A549 (cell line): ENCODE measurements at regions not wholly inside any gene's neighbourhood (a gene's known extent, or its start where the extent isn't known, plus 50 kb on each side); places are given as distances from the start of the nearest gene placed in this dataset.

Experiments
- CBX2 ChIP-seq: fragments of 200-600 bp; sonication (generic); IDR thresholded peaks from 2 replicates; pipeline ENCODE4 v1.6.1; 2016; ENCODE audit warnings: low read depth, mild to moderate bottlenecking, borderline replicate concordance
- CHD2 ChIP-seq: fragments of 150-350 bp; IDR thresholded peaks from 2 replicates; pipeline ENCODE4 v1.6.1; 2014; ENCODE audit warnings: low read length; ENCODE audit not compliant: partially characterized antibody
- EP300 ChIP-seq, 2 experiments: fragments of >200 bp; sonication (Bioruptor Twin); formaldehyde crosslinking; IDR thresholded peaks; 2 replicates in 1 of 2; 3 replicates in 1 of 2; pipeline ENCODE4 v1.6.1; 2016 to 2017
- JUN ChIP-seq, 2 experiments: fragments of >200 bp; sonication (Bioruptor Twin); formaldehyde crosslinking; IDR thresholded peaks; 2 replicates in 1 of 2; 3 replicates in 1 of 2; pipeline ENCODE4 v1.6.1; 2016 to 2017
- NR3C1 ChIP-seq: fragments of >200 bp; sonication (Bioruptor Twin); formaldehyde crosslinking; IDR thresholded peaks from 3 replicates; pipeline ENCODE4 v1.6.1; 2017
- RAD21 ChIP-seq, 2 experiments: fragments of >200 bp in 1 of 2; sonication (Bioruptor Twin) in 1 of 2; formaldehyde crosslinking in 1 of 2; IDR thresholded peaks in 1 of 2; conservative IDR thresholded peaks in 1 of 2; 2 replicates in 1 of 2; 3 replicates in 1 of 2; pipeline ENCODE4 v1.6.1; 2012 to 2018; ENCODE audit warnings: inconsistent platforms in 1 of 2
- SMC3 ChIP-seq: fragments of >200 bp; sonication (Bioruptor Twin); formaldehyde crosslinking; IDR thresholded peaks from 3 replicates; pipeline ENCODE4 v1.6.1; 2018; ENCODE audit warnings: inconsistent platforms
- TF ChIP-seq, protein P1 (sequence below): fragments of >200 bp; sonication (Bioruptor Twin); formaldehyde crosslinking; IDR thresholded peaks from 3 replicates; pipeline ENCODE4 v1.5.1; 2016
- TF ChIP-seq, protein P2 (sequence below): fragments of 150-350 bp; IDR thresholded peaks from 2 replicates; pipeline ENCODE4 v1.6.1; 2014; ENCODE audit warnings: low read depth, mild to moderate bottlenecking, low read length

DNA sequence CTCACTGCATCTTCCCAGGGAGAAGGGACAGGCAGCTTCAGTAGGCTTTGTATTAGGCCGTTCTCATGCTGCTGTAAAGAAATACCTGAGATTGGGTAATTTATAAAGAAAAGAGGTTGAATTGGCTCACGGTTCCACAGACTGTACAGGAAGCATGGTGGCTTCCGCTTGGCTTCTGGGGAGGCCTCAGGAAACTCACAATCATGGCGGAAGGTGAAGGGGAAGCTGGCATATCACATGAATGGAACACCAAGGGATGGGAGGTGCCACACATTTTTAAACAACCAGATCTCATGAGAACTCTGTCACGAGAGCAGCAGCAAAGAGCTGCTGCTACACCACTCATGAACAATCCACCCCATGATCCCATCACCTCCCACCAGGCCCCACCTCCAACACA, 182.2 kb upstream of the SFSWAP start:
- TF ChIP-seq CHD2 (no peak), JUN (IDR thresholded peaks at IDR 0.05) (no peak), NR3C1 (no peak), RAD21 (conservative IDR thresholded peaks at IDR 0.05 in 1 of 2, IDR thresholded peaks at IDR 0.05 in 1 of 2) (no peak), SMC3 (no peak), EP300 (IDR thresholded peaks at IDR 0.05) (no peak), CBX2 (no peak)
- TF ChIP-seq, protein P1, sequence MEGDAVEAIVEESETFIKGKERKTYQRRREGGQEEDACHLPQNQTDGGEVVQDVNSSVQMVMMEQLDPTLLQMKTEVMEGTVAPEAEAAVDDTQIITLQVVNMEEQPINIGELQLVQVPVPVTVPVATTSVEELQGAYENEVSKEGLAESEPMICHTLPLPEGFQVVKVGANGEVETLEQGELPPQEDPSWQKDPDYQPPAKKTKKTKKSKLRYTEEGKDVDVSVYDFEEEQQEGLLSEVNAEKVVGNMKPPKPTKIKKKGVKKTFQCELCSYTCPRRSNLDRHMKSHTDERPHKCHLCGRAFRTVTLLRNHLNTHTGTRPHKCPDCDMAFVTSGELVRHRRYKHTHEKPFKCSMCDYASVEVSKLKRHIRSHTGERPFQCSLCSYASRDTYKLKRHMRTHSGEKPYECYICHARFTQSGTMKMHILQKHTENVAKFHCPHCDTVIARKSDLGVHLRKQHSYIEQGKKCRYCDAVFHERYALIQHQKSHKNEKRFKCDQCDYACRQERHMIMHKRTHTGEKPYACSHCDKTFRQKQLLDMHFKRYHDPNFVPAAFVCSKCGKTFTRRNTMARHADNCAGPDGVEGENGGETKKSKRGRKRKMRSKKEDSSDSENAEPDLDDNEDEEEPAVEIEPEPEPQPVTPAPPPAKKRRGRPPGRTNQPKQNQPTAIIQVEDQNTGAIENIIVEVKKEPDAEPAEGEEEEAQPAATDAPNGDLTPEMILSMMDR, result no peak
- TF ChIP-seq, protein P2, sequence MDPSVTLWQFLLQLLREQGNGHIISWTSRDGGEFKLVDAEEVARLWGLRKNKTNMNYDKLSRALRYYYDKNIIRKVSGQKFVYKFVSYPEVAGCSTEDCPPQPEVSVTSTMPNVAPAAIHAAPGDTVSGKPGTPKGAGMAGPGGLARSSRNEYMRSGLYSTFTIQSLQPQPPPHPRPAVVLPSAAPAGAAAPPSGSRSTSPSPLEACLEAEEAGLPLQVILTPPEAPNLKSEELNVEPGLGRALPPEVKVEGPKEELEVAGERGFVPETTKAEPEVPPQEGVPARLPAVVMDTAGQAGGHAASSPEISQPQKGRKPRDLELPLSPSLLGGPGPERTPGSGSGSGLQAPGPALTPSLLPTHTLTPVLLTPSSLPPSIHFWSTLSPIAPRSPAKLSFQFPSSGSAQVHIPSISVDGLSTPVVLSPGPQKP, result no peak
